Stomach (tissue), 4 donors: ENCODE measurements at regions not wholly inside any gene's neighbourhood (a gene's known extent, or its start where the extent isn't known, plus 50 kb on each side); places are given as distances from the start of the nearest gene placed in this dataset.

Source experiments
- CTCF ChIP-seq, 7 experiments: fragments of 450-650 bp in 4 of 7; fragments of 200-600 bp in 3 of 7; sonication (generic) in 3 of 7; IDR thresholded peaks; one replicate each; pipeline ENCODE4 v1.5.1; 2016 to 2019; ENCODE audit warnings: antibody characterized with exemption in 7 of 7, control low read depth in 2 of 7, mild to moderate bottlenecking in 1 of 7
- POLR2AphosphoS5 ChIP-seq, 3 donors: sonication (generic); formaldehyde crosslinking; IDR thresholded peaks; one replicate each; pipeline ENCODE4 v1.6.1; 2016; ENCODE audit warnings: antibody characterized with exemption in 3 of 3

- TF ChIP-seq CTCF (IDR thresholded peaks at IDR 0.05): no peak
- TF ChIP-seq POLR2AphosphoS5 (IDR thresholded peaks at IDR 0.05): no peak
These were observed 124.6 kb upstream of the LYSMD4 start for GRCh38 chr15:99857836-99858235.
